Heart left ventricle (tissue), 13 donors: ENCODE measurements at regions not wholly inside any gene's neighbourhood (a gene's known extent, or its start where the extent isn't known, plus 50 kb on each side); places are given as distances from the start of the nearest gene placed in this dataset.

ENCODE experiments used
- CTCF ChIP-seq, 12 donors: fragments of 200-600 bp; sonication (generic) in 4 of 12; IDR thresholded peaks; one replicate each; pipeline versions ENCODE4 v1.5.0 to v1.8.0; 2018 to 2022; ENCODE audit warnings: antibody characterized with exemption in 12 of 12, mild to moderate bottlenecking in 5 of 12
- POLR2A ChIP-seq, 2 donors: fragments of 450-650 bp; IDR thresholded peaks; one replicate each; pipeline ENCODE4 v1.6.1; 2017; ENCODE audit warnings: antibody characterized with exemption in 2 of 2, mild to moderate bottlenecking in 2 of 2, moderate library complexity in 2 of 2
- donor health status: ischemic (EF 13 %, LVEDD 7.1; RV severe dilation, severe dysfunction).
- donor health status: DM: no; HTN: yes; CAD: no.
- donor health status: DM: no; HTN: no; CAD: no.
- donor health status: ischemic (EF 25% LVEDD 6.9; RV normal size, moderate dysfunction).
- donor health status: ischemic (EF 25% LVEDD 5.7; RV mildly dilated, moderate dysfunction).
- donor health status: ischemic (EF 35%, LVEDD 5.7; RV mildly dilated, moderate dysfunction).
- donor health status: nonischemic (EF 11% LVEDD 7.7; RV severe dilation, severe dysfunction).
- donor health status: DM: yes; HTN: yes; CAD: no.
- donor health status: PGD.
- donor health status: ischemic (EF 29% LVEDD 5.4; RV normal size, mild dysfunction).
- donor health status: nonischemic (EF 23%, LVEDD 6.1; RV moderate dilation, normal function).

GRCh38 chr6:1217396-1217795, 94.5 kb upstream of the FOXQ1 start:
- no peak for TF ChIP-seq POLR2A (IDR thresholded peaks at IDR 0.05)
- TF ChIP-seq CTCF (IDR thresholded peaks at IDR 0.05), result no peak
